DND-41 (cell line): ENCODE measurements at regions not wholly inside any gene's neighbourhood (a gene's known extent, or its start where the extent isn't known, plus 50 kb on each side); places are given as distances from the start of the nearest gene placed in this dataset.

Experiments
- ATAC-seq: fragments of 200-7000 bp; cut with Tn5 transposase; 3 replicates; pipeline ENCODE4 v1.9.1; 2021; ENCODE audit warnings: low read depth; ENCODE audit not compliant: insufficient read depth
- DNase-seq: peaks from one replicate; pipeline ENCODE4 v3.0.0-alpha.2; 2020
- H2AFZ ChIP-seq: 2 replicates; pipeline ENCODE4 v1.6.0; 2012; ENCODE audit warnings: low read depth, low read length
- H3K27ac ChIP-seq: 2 replicates; pipeline ENCODE4 v1.5.1; 2012; ENCODE audit warnings: low read length, inconsistent platforms
- H3K27me3 ChIP-seq: fragments of 200-600 bp; sonication (generic); 2 replicates; pipeline ENCODE4 v1.6.0; 2012; ENCODE audit warnings: low read length, mild to moderate bottlenecking, inconsistent platforms; ENCODE audit not compliant: insufficient read depth, poor library complexity
- H3K36me3 ChIP-seq: 2 replicates; pipeline ENCODE4 v1.5.1; 2012; ENCODE audit warnings: low read length, inconsistent platforms; ENCODE audit not compliant: insufficient read depth
- H3K4me1 ChIP-seq: 2 replicates; pipeline ENCODE4 v1.5.1; 2012; ENCODE audit warnings: mild to moderate bottlenecking, low read length; ENCODE audit not compliant: insufficient read depth
- H3K4me2 ChIP-seq: 2 replicates; pipeline ENCODE4 v1.6.0; 2012; ENCODE audit warnings: mild to moderate bottlenecking, moderate library complexity, low read length, inconsistent platforms; ENCODE audit not compliant: insufficient read depth
- H3K4me3 ChIP-seq, 2 experiments: fragments of 200-600 bp in 1 of 2; shearing (Covaris generic) in 1 of 2; 2 replicates each; pipeline ENCODE4 v1.5.1; 2012 to 2016; ENCODE audit warnings: inconsistent platforms in 2 of 2, low read length in 2 of 2, mild to moderate bottlenecking in 2 of 2, low read depth in 1 of 2, moderate library complexity in 1 of 2
- H3K79me2 ChIP-seq: 2 replicates; pipeline ENCODE4 v1.6.0; 2012; ENCODE audit warnings: low read length, inconsistent platforms; ENCODE audit not compliant: insufficient read depth
- H3K9ac ChIP-seq: 2 replicates; pipeline ENCODE4 v1.6.0; 2012; ENCODE audit warnings: low read depth, mild to moderate bottlenecking, inconsistent platforms, low read length, moderate library complexity
- H3K9me3 ChIP-seq: 2 replicates; pipeline ENCODE4 v1.5.1; 2012; ENCODE audit warnings: low read length, moderate library complexity, mild to moderate bottlenecking, inconsistent platforms; ENCODE audit not compliant: insufficient read depth, severe bottlenecking
- H4K20me1 ChIP-seq: 2 replicates; pipeline ENCODE4 v1.6.0; 2012; ENCODE audit warnings: low read length; ENCODE audit not compliant: insufficient read depth
- EZH2 ChIP-seq: IDR thresholded peaks from 3 replicates; pipeline ENCODE4 v1.6.1; 2012; ENCODE audit warnings: borderline replicate concordance, low read depth, mild to moderate bottlenecking, moderate library complexity, low read length, inconsistent platforms; ENCODE audit not compliant: severe bottlenecking
- TF ChIP-seq, protein P1 (sequence below): IDR thresholded peaks from 2 replicates; pipeline ENCODE4 v1.5.1; 2012; ENCODE audit warnings: borderline replicate concordance, low read length, moderate library complexity, mild to moderate bottlenecking; ENCODE audit not compliant: poor library complexity, severe bottlenecking; ENCODE audit errors: extremely low read depth

GRCh38 chr3:137669519-137670060 lies 94.5 kb upstream of the SOX14 start:
- H3K79me2 ChIP-seq, result no peaks in the 10 kb centered on the region
- no peak overlapping the region for H3K9ac ChIP-seq
- H3K9me3 ChIP-seq, result no peaks in the 10 kb centered on the region
- no peak overlapping the region for H3K4me3 ChIP-seq
- DNase-seq (no peak), ATAC-seq (no peak)
- no peak overlapping the region for H2AFZ ChIP-seq
- H3K4me2 ChIP-seq, result no peak overlapping the region
- H3K4me1 ChIP-seq, result no peaks in the 10 kb centered on the region
- TF ChIP-seq, protein P1, sequence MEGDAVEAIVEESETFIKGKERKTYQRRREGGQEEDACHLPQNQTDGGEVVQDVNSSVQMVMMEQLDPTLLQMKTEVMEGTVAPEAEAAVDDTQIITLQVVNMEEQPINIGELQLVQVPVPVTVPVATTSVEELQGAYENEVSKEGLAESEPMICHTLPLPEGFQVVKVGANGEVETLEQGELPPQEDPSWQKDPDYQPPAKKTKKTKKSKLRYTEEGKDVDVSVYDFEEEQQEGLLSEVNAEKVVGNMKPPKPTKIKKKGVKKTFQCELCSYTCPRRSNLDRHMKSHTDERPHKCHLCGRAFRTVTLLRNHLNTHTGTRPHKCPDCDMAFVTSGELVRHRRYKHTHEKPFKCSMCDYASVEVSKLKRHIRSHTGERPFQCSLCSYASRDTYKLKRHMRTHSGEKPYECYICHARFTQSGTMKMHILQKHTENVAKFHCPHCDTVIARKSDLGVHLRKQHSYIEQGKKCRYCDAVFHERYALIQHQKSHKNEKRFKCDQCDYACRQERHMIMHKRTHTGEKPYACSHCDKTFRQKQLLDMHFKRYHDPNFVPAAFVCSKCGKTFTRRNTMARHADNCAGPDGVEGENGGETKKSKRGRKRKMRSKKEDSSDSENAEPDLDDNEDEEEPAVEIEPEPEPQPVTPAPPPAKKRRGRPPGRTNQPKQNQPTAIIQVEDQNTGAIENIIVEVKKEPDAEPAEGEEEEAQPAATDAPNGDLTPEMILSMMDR, result no peak
- TF ChIP-seq EZH2, result no peak
- H3K27me3 ChIP-seq, result no peaks in the 10 kb centered on the region
- H3K27ac ChIP-seq, result no peak overlapping the region
- no peaks in the 10 kb centered on the region for H4K20me1 ChIP-seq
- H3K36me3 ChIP-seq, result no peaks in the 10 kb centered on the region

GRCh38 chr3:137687181-137687879 lies 76.8 kb upstream of the SOX14 start:
- Histone ChIP-seq H4K20me1 (no peaks in the 10 kb centered on the region), H3K79me2 (no peaks in the 10 kb centered on the region), H3K4me1 (no peaks in the 10 kb centered on the region), H3K27me3 (no peaks in the 10 kb centered on the region), H3K9me3 (no peaks in the 10 kb centered on the region), H3K4me2 (no peak overlapping the region), H3K36me3 (no peaks in the 10 kb centered on the region), H2AFZ (no peak overlapping the region), H3K27ac (no peak overlapping the region), H3K4me3 (no peak overlapping the region), H3K9ac (no peak overlapping the region)
- DNase-seq (no peak), ATAC-seq (no peak)
- no peak for TF ChIP-seq EZH2
- TF ChIP-seq, protein P1, result no peak

DNA sequence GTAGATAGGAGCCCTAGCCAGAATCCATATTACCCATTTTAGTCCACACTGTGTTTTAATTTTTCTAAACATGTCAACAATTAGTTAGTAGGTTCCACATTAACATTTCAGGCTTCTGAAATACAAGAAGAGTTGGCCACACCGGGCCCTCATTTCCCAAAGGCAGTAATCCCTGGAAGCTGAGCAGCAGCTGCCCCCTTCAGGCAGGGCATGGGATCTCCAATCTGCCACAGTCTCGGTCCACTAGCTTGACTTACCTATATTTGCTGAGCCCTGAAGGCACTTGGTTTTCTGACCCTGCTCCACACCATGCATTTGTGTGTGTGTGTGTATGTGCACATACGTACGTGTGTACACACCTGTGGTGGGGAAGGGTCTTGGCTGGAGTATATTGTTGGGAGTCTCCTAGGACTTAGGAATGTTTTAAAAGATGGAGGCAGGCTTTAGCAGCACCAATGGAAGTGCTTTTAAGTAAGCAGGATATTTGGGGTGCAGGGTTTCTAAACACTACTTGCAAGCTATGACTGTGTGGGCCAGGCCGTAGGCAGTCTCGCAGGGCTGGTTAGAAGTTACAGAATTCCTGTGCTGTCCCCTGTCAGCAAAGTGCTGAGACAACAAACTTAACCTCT lies 71.2 kb upstream of the SOX14 start:
- peak; percentile 9 for DNase-seq

More for the DNA sequence above, 71.2 kb upstream of the SOX14 start:
- H3K4me2 ChIP-seq, result no peak overlapping the region
- no peaks in the 10 kb centered on the region for H4K20me1 ChIP-seq
- no peaks in the 10 kb centered on the region for H3K79me2 ChIP-seq
- peaks cover 10% of the 10 kb centered on the region for H3K27me3 ChIP-seq
- ATAC-seq, result peak; percentile 35; the same call in 1 of the 3 replicates
- H3K4me1 ChIP-seq, result no peaks in the 10 kb centered on the region
- H3K27ac ChIP-seq, result no peak overlapping the region
- no peak overlapping the region for H3K9ac ChIP-seq
- no peak overlapping the region for H2AFZ ChIP-seq
- H3K36me3 ChIP-seq, result no peaks in the 10 kb centered on the region
- H3K9me3 ChIP-seq, result no peaks in the 10 kb centered on the region
- TF ChIP-seq, protein P1, result peak; percentile 60
- TF ChIP-seq EZH2, result no peak
- no peak overlapping the region for H3K4me3 ChIP-seq
